Gastroesophageal sphincter (tissue), 4 donors: ENCODE measurements at regions not wholly inside any gene's neighbourhood (a gene's known extent, or its start where the extent isn't known, plus 50 kb on each side); places are given as distances from the start of the nearest gene placed in this dataset.
A peak's percentile ranks its signal among the peaks of the same experiment; 100 is the strongest.

Experiments
- ATAC-seq: fragments of 150-250 bp; one replicate; pipeline ENCODE4 v1.9.1; 2016; ENCODE audit warnings: mild to moderate bottlenecking, moderate library complexity
- H3K27ac ChIP-seq, 4 donors: fragments of 200-600 bp; sonication (generic) in 3 of 4; 1 replicate in 3 of 4; 2 replicates in 1 of 4; pipeline ENCODE4 v1.5.1; 2016 to 2019
- H3K27me3 ChIP-seq: fragments of 200-600 bp; sonication (generic); one replicate; pipeline ENCODE4 v1.5.1; 2019
- H3K36me3 ChIP-seq, 2 donors: fragments of 200-600 bp; sonication (generic); one replicate each; pipeline ENCODE4 v1.5.1; 2019; ENCODE audit warnings: control low read depth in 1 of 2
- H3K4me1 ChIP-seq, 3 donors: fragments of 200-600 bp; sonication (generic); 1 replicate in 2 of 3; 2 replicates in 1 of 3; pipeline ENCODE4 v1.5.1; 2016 to 2019; ENCODE audit warnings: control low read depth in 2 of 3
- H3K4me3 ChIP-seq, 2 donors: fragments of 200-600 bp; sonication (generic); one replicate each; pipeline ENCODE4 v1.5.1; 2019; ENCODE audit warnings: mild to moderate bottlenecking in 1 of 2, moderate library complexity in 1 of 2
- H3K9me3 ChIP-seq, 3 donors: fragments of 200-600 bp; sonication (generic); one replicate each; pipeline ENCODE4 v1.5.1; 2017 to 2019; ENCODE audit warnings: control low read depth in 2 of 3
- EP300 ChIP-seq: sonication (generic); formaldehyde crosslinking; IDR thresholded peaks from one replicate; pipeline ENCODE4 v1.6.1; 2017; ENCODE audit warnings: antibody characterized with exemption, mild to moderate bottlenecking
- POLR2A ChIP-seq, 2 donors: fragments of 450-650 bp; IDR thresholded peaks; one replicate each; pipeline ENCODE4 v1.6.1; 2017; ENCODE audit warnings: antibody characterized with exemption in 2 of 2, mild to moderate bottlenecking in 2 of 2, moderate library complexity in 1 of 2
- POLR2AphosphoS5 ChIP-seq: sonication (generic); formaldehyde crosslinking; IDR thresholded peaks from one replicate; pipeline ENCODE4 v1.6.1; 2017; ENCODE audit warnings: antibody characterized with exemption
- WGBS, 2 donors: methylation state at CpG; one replicate each; pipeline ENCODE4 v1.1.5; 2018; ENCODE audit warnings: low coverage in 1 of 2; 5-methylcytosine and 5-hydroxymethylcytosine counted together
- TF ChIP-seq, protein P1 (sequence below), 4 experiments: fragments of 200-600 bp in 2 of 4; fragments of 450-650 bp in 2 of 4; sonication (generic) in 1 of 4; IDR thresholded peaks; one replicate each; pipeline ENCODE4 v1.5.1; 2017 to 2019; ENCODE audit warnings: antibody characterized with exemption in 4 of 4, mild to moderate bottlenecking in 2 of 4, moderate library complexity in 2 of 4

- Histone ChIP-seq H3K4me1 (peaks cover 2 to 27% (median 12%) of the 10 kb centered on the region in 3 donors), H3K9me3 (no peaks in the 10 kb centered on the region), H3K4me3 (no peak overlapping the region), H3K27me3 (peaks cover 4% of the 10 kb centered on the region), H3K36me3 (no peaks in the 10 kb centered on the region), H3K27ac (no peak overlapping the region)
- ATAC-seq: no peak
- WGBS, 2 donors: 56 to 77% methylated on average over 3 to 7 of the region's 7 CpGs
- TF ChIP-seq POLR2A (IDR thresholded peaks at IDR 0.05) (no peak), EP300 (no peak)
- TF ChIP-seq, protein P1, sequence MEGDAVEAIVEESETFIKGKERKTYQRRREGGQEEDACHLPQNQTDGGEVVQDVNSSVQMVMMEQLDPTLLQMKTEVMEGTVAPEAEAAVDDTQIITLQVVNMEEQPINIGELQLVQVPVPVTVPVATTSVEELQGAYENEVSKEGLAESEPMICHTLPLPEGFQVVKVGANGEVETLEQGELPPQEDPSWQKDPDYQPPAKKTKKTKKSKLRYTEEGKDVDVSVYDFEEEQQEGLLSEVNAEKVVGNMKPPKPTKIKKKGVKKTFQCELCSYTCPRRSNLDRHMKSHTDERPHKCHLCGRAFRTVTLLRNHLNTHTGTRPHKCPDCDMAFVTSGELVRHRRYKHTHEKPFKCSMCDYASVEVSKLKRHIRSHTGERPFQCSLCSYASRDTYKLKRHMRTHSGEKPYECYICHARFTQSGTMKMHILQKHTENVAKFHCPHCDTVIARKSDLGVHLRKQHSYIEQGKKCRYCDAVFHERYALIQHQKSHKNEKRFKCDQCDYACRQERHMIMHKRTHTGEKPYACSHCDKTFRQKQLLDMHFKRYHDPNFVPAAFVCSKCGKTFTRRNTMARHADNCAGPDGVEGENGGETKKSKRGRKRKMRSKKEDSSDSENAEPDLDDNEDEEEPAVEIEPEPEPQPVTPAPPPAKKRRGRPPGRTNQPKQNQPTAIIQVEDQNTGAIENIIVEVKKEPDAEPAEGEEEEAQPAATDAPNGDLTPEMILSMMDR (IDR thresholded peaks at IDR 0.05): no peak
These were observed 234.6 kb downstream of the HAUS1 start for GRCh38 chr18:46338766-46339165.

- no peak overlapping the region for H3K27ac ChIP-seq
- H3K36me3 ChIP-seq: no peaks in the 10 kb centered on the region
- no peaks in the 10 kb centered on the region for H3K9me3 ChIP-seq
- ATAC-seq: no peak
- peaks cover 2 to 10% (median 2%) of the 10 kb centered on the region in 3 donors for H3K4me1 ChIP-seq
- H3K27me3 ChIP-seq: no peaks in the 10 kb centered on the region
- H3K4me3 ChIP-seq: no peak overlapping the region
- WGBS, 2 donors: 86 to 87% methylated on average over 3 to 6 of the region's 7 CpGs
- TF ChIP-seq EP300: no peak
- no peak for TF ChIP-seq POLR2AphosphoS5
- TF ChIP-seq, protein P1 (IDR thresholded peaks at IDR 0.05): no peak
- TF ChIP-seq POLR2A (IDR thresholded peaks at IDR 0.05): no peak
These were observed 236.5 kb downstream of the HAUS1 start for GRCh38 chr18:46340716-46341115.

- Histone ChIP-seq H3K4me3 (no peak overlapping the region), H3K4me1 (no peaks in the 10 kb centered on the region), H3K36me3 (no peaks in the 10 kb centered on the region), H3K27ac (no peak overlapping the region), H3K27me3 (no peaks in the 10 kb centered on the region), H3K9me3 (no peaks in the 10 kb centered on the region)
- no peak for ATAC-seq
- TF ChIP-seq, protein P1 (IDR thresholded peaks at IDR 0.05): no peak
- TF ChIP-seq POLR2A (IDR thresholded peaks at IDR 0.05): no peak
- no peak for TF ChIP-seq POLR2AphosphoS5
- no peak for TF ChIP-seq EP300
- 80 to 100% methylated on average over 2 to 5 of the region's 6 CpGs for WGBS, 2 donors
These were observed 237.9 kb downstream of the HAUS1 start for GRCh38 chr18:46341986-46342525.

- no peak for TF ChIP-seq POLR2A (IDR thresholded peaks at IDR 0.05)
- no peak for TF ChIP-seq POLR2AphosphoS5
- TF ChIP-seq, protein P1 (IDR thresholded peaks at IDR 0.05): no peak
- TF ChIP-seq EP300: no peak
- ATAC-seq: no peak
- H3K4me1 ChIP-seq: no peaks in the 10 kb centered on the region
- 95 to 100% methylated on average over 1 to 4 of the region's 7 CpGs for WGBS, 2 donors
- no peak overlapping the region for H3K4me3 ChIP-seq
- no peaks in the 10 kb centered on the region for H3K36me3 ChIP-seq
- H3K27me3 ChIP-seq: no peaks in the 10 kb centered on the region
- no peak overlapping the region for H3K27ac ChIP-seq
- H3K9me3 ChIP-seq: no peaks in the 10 kb centered on the region
These were observed 239.3 kb downstream of the HAUS1 start for GRCh38 chr18:46343456-46343855.

DNA sequence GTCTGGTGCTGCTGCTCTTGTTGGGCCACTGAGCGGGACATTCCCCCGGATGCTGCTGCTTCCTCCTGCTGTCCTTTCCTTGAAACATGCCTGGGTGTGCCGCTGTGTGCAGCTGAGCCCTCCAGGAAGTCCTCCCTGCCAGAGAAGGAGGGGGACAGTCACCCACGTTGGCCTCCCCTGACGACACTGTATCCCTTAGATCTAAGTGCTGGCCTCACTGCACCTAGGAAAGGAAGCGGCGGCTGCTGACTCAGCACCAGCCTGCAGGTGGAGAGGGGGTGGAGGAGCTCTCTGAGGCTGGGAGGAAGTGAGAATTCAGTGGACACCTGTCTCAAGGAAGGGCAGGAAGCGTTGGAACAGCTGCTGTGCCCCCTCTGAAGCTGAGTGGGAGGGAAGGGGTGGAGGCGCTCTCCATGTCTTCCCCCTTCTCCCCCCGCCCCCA is 239.8 kb downstream of the HAUS1 start:
- H3K4me3 ChIP-seq: no peak overlapping the region
- H3K36me3 ChIP-seq: no peaks in the 10 kb centered on the region
- H3K4me1 ChIP-seq: no peaks in the 10 kb centered on the region
- no peaks in the 10 kb centered on the region for H3K9me3 ChIP-seq
- no peak overlapping the region for H3K27ac ChIP-seq
- TF ChIP-seq, protein P1 (IDR thresholded peaks at IDR 0.05): no peak
- TF ChIP-seq POLR2A (IDR thresholded peaks at IDR 0.05): no peak
- ATAC-seq: peak; percentile 45
- no peaks in the 10 kb centered on the region for H3K27me3 ChIP-seq
- 80% methylated on average over 3 of the region's 10 CpGs; no CpG with 5 or more reads in 1 of the 2 donors for WGBS, 2 donors
